ENCODE measurements at regions not wholly inside any gene's neighbourhood (a gene's known extent, or its start where the extent isn't known, plus 50 kb on each side); places are given as distances from the start of the nearest gene placed in this dataset.
A peak's percentile ranks its signal among the peaks of the same experiment; 100 is the strongest.
"Not testable (repeated sequence)": the region's sequence is repeated elsewhere in the genome, so short reads cannot be mapped to it uniquely, and the experiment has no call there.

GRCh38 chr6:21935142-21935541 is 341.6 kb downstream of the SOX4 start:
- no peak overlapping the region for H3K27ac ChIP-seq (ENCODE audit: low read length)

DNA sequence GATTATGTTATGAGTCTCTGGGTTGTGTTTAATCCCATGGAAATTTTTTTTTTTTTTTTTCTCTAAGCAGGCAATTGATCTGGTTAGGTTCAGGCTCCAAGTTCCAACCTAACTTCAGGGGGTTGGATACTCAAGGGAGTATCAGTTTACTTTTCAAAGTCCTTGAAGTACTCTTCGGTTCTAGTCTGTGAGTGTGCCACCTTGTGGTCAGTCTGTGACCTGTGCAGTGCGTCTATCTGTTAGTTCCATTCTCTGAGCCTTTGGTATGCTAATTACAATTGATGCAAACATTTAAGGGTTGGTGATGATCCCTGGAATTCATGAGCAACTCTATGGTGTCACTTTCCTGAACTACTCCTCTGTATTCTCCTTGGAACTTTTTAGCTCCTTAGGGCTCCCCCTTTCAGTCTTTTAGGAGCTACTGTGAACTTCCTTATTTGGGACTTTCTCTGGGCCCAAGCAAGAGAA is 342.0 kb downstream of the SOX4 start:
- Histone ChIP-seq H3K4me3 (ENCODE audit: low read length) (no peak overlapping the region), H3K27ac (ENCODE audit: low read length) (no peak overlapping the region), H3K27me3 (ENCODE audit: control insufficient read depth, insufficient read depth, low read length) (no peaks in the 10 kb centered on the region), H3K36me3 (ENCODE audit: control insufficient read depth, insufficient read depth, low read length) (no peaks in the 10 kb centered on the region), H3K4me1 (ENCODE audit: control insufficient read depth, insufficient read depth, low read length) (peaks cover 1% of the 10 kb centered on the region; the same call in 1 of the 2 replicates), H3K9me3 (ENCODE audit: control insufficient read depth, insufficient read depth, low read length) (no peaks in the 10 kb centered on the region)
- no CpG with 5 or more reads among the region's 2 CpGs for WGBS (ENCODE audit: insufficient coverage, insufficient read length)
- DNase-seq (ENCODE audit: low read depth, low spot score) = peak; percentile 76

More at GRCh38 chr6:21935142-21935541, 341.6 kb downstream of the SOX4 start:
- Histone ChIP-seq H3K4me1 (ENCODE audit: control insufficient read depth, insufficient read depth, low read length) (peaks cover 1% of the 10 kb centered on the region; the same call in 1 of the 2 replicates), H3K27me3 (ENCODE audit: control insufficient read depth, insufficient read depth, low read length) (no peaks in the 10 kb centered on the region), H3K4me3 (ENCODE audit: low read length) (no peak overlapping the region), H3K36me3 (ENCODE audit: control insufficient read depth, insufficient read depth, low read length) (no peaks in the 10 kb centered on the region), H3K9me3 (ENCODE audit: control insufficient read depth, insufficient read depth, low read length) (no peaks in the 10 kb centered on the region)
- DNase-seq (ENCODE audit: low read depth, low spot score) = no peak

DNA sequence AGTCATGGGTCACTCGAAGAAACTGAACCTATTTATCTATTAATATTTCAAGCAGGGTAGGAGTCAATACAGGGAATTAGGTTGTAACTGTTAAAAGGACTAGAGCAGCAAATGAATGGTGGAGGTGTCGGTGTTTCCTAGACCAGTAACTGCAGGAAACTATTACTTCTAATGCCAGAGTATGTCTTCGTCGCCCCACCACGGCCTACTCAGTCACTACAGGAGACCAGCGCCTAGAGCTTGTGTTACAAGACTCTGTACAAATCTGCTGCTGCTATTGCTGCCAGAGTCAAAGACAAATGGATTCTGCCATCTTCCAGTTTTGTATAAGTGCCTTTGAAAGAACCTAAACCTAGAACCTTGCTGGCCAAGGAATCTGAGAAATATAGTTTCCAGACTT is 343.9 kb downstream of the SOX4 start:
- Histone ChIP-seq H3K27ac (ENCODE audit: low read length) (no peak overlapping the region), H3K36me3 (ENCODE audit: control insufficient read depth, insufficient read depth, low read length) (no peaks in the 10 kb centered on the region), H3K4me3 (ENCODE audit: low read length) (no peak overlapping the region), H3K9me3 (ENCODE audit: control insufficient read depth, insufficient read depth, low read length) (no peaks in the 10 kb centered on the region), H3K27me3 (ENCODE audit: control insufficient read depth, insufficient read depth, low read length) (no peaks in the 10 kb centered on the region), H3K4me1 (ENCODE audit: control insufficient read depth, insufficient read depth, low read length) (peaks cover 1% of the 10 kb centered on the region; the same call in 1 of the 2 replicates)
- WGBS (ENCODE audit: insufficient coverage, insufficient read length) = no CpG with 5 or more reads among the region's 6 CpGs
- DNase-seq (ENCODE audit: low read depth, low spot score) = no peak

- not testable (repeated sequence) for H3K27me3 ChIP-seq (ENCODE audit: control insufficient read depth, insufficient read depth, low read length); H3K27ac ChIP-seq (ENCODE audit: low read length); H3K4me1 ChIP-seq (ENCODE audit: control insufficient read depth, insufficient read depth, low read length); H3K36me3 ChIP-seq (ENCODE audit: control insufficient read depth, insufficient read depth, low read length); H3K9me3 ChIP-seq (ENCODE audit: control insufficient read depth, insufficient read depth, low read length); DNase-seq (ENCODE audit: low read depth, low spot score); H3K4me3 ChIP-seq (ENCODE audit: low read length)
- WGBS (ENCODE audit: insufficient coverage, insufficient read length) = no CpG with 5 or more reads among the region's 8 CpGs
These were observed 345.5 kb downstream of the SOX4 start for GRCh38 chr6:21939066-21939465.

DNA sequence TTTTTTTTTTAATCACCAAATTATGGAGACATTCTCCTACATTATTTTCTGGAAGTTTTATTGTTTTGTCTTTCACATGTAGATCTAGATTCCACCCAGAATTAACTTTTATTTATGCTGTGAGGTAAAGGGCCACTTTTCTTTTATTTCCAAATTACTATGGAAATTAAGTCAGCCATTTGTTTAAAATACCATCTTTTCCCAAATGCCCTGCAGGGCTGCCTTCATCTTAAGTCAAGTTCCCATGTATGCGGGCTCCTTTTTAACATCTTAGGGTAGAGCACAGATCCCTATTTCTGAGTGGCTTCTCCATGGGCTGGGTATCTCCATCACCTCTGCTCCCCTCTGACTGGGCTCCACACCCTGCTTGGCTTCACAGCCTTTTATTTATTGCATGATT is 348.4 kb downstream of the SOX4 start:
- H3K4me3 ChIP-seq (ENCODE audit: low read length) = no peak overlapping the region
- H3K27me3 ChIP-seq (ENCODE audit: control insufficient read depth, insufficient read depth, low read length) = no peaks in the 10 kb centered on the region
- no peaks in the 10 kb centered on the region for H3K36me3 ChIP-seq (ENCODE audit: control insufficient read depth, insufficient read depth, low read length)
- no CpG with 5 or more reads among the region's 1 CpG for WGBS (ENCODE audit: insufficient coverage, insufficient read length)
- DNase-seq (ENCODE audit: low read depth, low spot score) = no peak
- no peaks in the 10 kb centered on the region for H3K9me3 ChIP-seq (ENCODE audit: control insufficient read depth, insufficient read depth, low read length)
- no peaks in the 10 kb centered on the region for H3K4me1 ChIP-seq (ENCODE audit: control insufficient read depth, insufficient read depth, low read length)
- no peak overlapping the region for H3K27ac ChIP-seq (ENCODE audit: low read length)

DNA sequence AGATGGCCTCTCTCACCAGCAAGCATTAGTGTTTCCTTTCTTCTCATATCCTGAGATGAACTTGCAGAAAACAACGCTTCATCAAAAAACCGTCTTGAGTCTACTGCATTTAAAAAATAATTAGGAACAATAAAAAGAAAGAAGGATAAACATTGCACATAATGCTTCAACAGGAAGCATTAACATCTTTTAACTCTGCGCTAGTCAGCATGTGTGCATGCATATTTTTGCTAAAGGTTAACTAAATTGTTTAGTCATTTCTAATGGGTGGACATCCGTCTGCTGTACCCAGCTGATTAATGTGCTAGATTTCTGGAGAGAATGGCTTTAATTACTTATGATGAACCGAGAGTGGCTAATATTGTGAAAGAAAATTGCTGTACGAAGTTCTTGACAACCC is 349.3 kb downstream of the SOX4 start:
- Histone ChIP-seq H3K9me3 (ENCODE audit: control insufficient read depth, insufficient read depth, low read length) (no peaks in the 10 kb centered on the region), H3K4me3 (ENCODE audit: low read length) (no peak overlapping the region), H3K36me3 (ENCODE audit: control insufficient read depth, insufficient read depth, low read length) (no peaks in the 10 kb centered on the region), H3K27me3 (ENCODE audit: control insufficient read depth, insufficient read depth, low read length) (no peaks in the 10 kb centered on the region), H3K4me1 (ENCODE audit: control insufficient read depth, insufficient read depth, low read length) (no peaks in the 10 kb centered on the region), H3K27ac (ENCODE audit: low read length) (no peak overlapping the region)
- DNase-seq (ENCODE audit: low read depth, low spot score) = no peak
- WGBS (ENCODE audit: insufficient coverage, insufficient read length) = no CpG with 5 or more reads among the region's 6 CpGs

DNA sequence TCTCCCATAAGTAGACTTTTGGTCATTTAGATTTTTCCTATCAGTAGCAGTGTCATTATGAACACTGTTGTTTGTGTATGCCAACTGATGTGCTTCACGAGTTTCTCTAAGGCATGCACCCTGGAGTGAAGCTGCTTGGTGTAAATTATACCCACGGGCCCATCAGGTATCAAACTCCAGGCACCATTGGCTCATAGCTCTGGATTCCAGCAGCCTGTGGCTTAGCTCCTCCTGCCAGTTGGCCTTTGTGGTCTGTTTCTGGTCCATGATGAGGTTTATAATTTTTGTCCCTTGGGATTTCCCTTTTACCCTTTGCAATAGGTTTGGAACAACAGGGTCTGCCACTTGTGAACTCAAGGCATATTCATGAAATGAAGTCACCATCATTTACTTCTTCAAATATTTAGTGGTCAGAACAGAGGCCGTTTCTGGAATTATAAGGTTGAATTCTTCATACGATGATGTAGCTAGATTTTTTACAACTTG is 350.5 kb downstream of the PRL start:
- WGBS (ENCODE audit: insufficient coverage, insufficient read length) = no CpG with 5 or more reads among the region's 4 CpGs
- no peak for DNase-seq (ENCODE audit: low read depth, low spot score)

GRCh38 chr6:21947227-21947626 is 349.6 kb downstream of the PRL start:
- H3K36me3 ChIP-seq (ENCODE audit: control insufficient read depth, insufficient read depth, low read length); H3K27ac ChIP-seq (ENCODE audit: low read length); H3K27me3 ChIP-seq (ENCODE audit: control insufficient read depth, insufficient read depth, low read length); DNase-seq (ENCODE audit: low read depth, low spot score); H3K4me1 ChIP-seq (ENCODE audit: control insufficient read depth, insufficient read depth, low read length); H3K9me3 ChIP-seq (ENCODE audit: control insufficient read depth, insufficient read depth, low read length); H3K4me3 ChIP-seq (ENCODE audit: low read length): not testable (repeated sequence)
- WGBS (ENCODE audit: insufficient coverage, insufficient read length) = no CpG with 5 or more reads among the region's 3 CpGs

More for the DNA sequence above, 350.5 kb downstream of the PRL start:
- no peaks in the 10 kb centered on the region for H3K4me1 ChIP-seq (ENCODE audit: control insufficient read depth, insufficient read depth, low read length)
- H3K27ac ChIP-seq (ENCODE audit: low read length) = no peak overlapping the region
- no peak overlapping the region for H3K4me3 ChIP-seq (ENCODE audit: low read length)
- H3K36me3 ChIP-seq (ENCODE audit: control insufficient read depth, insufficient read depth, low read length) = no peaks in the 10 kb centered on the region
- H3K27me3 ChIP-seq (ENCODE audit: control insufficient read depth, insufficient read depth, low read length) = no peaks in the 10 kb centered on the region
- no peaks in the 10 kb centered on the region for H3K9me3 ChIP-seq (ENCODE audit: control insufficient read depth, insufficient read depth, low read length)

- no CpG with 5 or more reads among the region's 6 CpGs for WGBS (ENCODE audit: insufficient coverage, insufficient read length)
- H3K27ac ChIP-seq (ENCODE audit: low read length) = no peak overlapping the region
These were observed 349.0 kb downstream of the PRL start for GRCh38 chr6:21947731-21948386.

GRCh38 chr6:21949211-21949801 is 347.5 kb downstream of the PRL start:
- Histone ChIP-seq H3K27me3 (ENCODE audit: control insufficient read depth, insufficient read depth, low read length) (no peaks in the 10 kb centered on the region), H3K4me1 (ENCODE audit: control insufficient read depth, insufficient read depth, low read length) (0 out of 2 replicates have a peak, but pooled peaks cover 1% of the 10 kb centered on the region), H3K9me3 (ENCODE audit: control insufficient read depth, insufficient read depth, low read length) (no peaks in the 10 kb centered on the region), H3K36me3 (ENCODE audit: control insufficient read depth, insufficient read depth, low read length) (no peaks in the 10 kb centered on the region), H3K27ac (ENCODE audit: low read length) (no peak overlapping the region), H3K4me3 (ENCODE audit: low read length) (no peak overlapping the region)
- no CpG with 5 or more reads among the region's 3 CpGs for WGBS (ENCODE audit: insufficient coverage, insufficient read length)
- no peak for DNase-seq (ENCODE audit: low read depth, low spot score)

More at GRCh38 chr6:21947731-21948386, 349.0 kb downstream of the PRL start:
- Histone ChIP-seq H3K36me3 (ENCODE audit: control insufficient read depth, insufficient read depth, low read length) (no peaks in the 10 kb centered on the region), H3K9me3 (ENCODE audit: control insufficient read depth, insufficient read depth, low read length) (no peaks in the 10 kb centered on the region), H3K27me3 (ENCODE audit: control insufficient read depth, insufficient read depth, low read length) (no peaks in the 10 kb centered on the region), H3K4me1 (ENCODE audit: control insufficient read depth, insufficient read depth, low read length) (no peaks in the 10 kb centered on the region), H3K4me3 (ENCODE audit: low read length) (no peak overlapping the region)
- no peak for DNase-seq (ENCODE audit: low read depth, low spot score)
